ENCODE measurements at regions not wholly inside any gene's neighbourhood (a gene's known extent, or its start where the extent isn't known, plus 50 kb on each side); places are given as distances from the start of the nearest gene placed in this dataset.

DNA sequence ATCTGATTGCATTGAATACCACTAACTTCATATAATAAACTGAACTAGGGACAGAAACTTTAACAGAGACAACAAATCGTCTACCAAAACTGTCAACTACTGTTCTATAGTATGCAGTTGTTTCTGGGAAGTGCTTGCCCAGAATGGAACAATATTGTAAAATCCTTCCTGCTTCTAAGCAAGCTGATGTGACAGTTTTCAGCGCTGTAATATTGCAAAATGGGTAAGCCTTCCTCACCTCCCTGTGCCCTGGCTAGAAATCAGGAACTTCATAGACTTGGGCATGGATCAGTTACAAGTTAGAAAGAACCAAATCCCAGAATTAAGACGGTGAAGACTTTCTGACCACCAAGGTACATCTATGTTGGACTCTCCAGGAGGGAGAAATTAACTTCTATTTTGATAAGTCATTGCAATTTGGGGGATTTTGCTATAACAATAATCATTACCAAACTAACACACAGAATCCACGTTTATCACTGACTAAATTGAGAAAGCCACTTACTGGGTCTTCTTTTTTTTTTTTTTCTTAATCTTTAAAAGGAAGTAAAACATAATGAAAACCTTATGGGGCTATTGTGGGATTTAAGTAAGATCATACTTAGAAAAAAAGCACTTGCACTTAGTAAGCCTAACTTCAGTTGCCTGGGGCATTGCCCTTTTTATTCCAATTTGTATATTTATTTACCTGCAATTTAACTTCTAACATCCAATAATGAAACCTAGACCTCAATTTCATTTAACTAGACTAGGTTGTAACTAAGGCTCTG, 261.5 kb downstream of the TRIB2 start:
- Histone ChIP-seq H3K4me1 (ENCODE audit: low read length) (no peaks in the 10 kb centered on the region), H3K4me2 (ENCODE audit: low read depth, low read length) (no peak overlapping the region), H3K79me2 (ENCODE audit: low read length) (no peaks in the 10 kb centered on the region), H3K27me3 (replicated peaks; ENCODE audit: insufficient read depth, low read length) (no peaks in the 10 kb centered on the region), H4K20me1 (ENCODE audit: insufficient read depth, low read length) (no peaks in the 10 kb centered on the region), H3K9ac (ENCODE audit: low read length) (no peak overlapping the region), H3F3A (ENCODE audit: insufficient read depth, low read length) (no peaks in the 10 kb centered on the region), H3K9me2 (replicated peaks; ENCODE audit: insufficient read depth, low read length) (no peaks in the 10 kb centered on the region), H3K4me3 (ENCODE audit: low read length) (no peak overlapping the region), H2AFZ (ENCODE audit: low read length) (no peak overlapping the region), H3K9me3 (replicated peaks; ENCODE audit: insufficient read depth, low read length) (no peaks in the 10 kb centered on the region), H3K36me3 (replicated peaks; ENCODE audit: insufficient read depth, low read length) (no peaks in the 10 kb centered on the region), H3K27ac (ENCODE audit: low read length) (no peak overlapping the region)
- no peak for DNase-seq
- no peak for TF ChIP-seq EZH2phosphoT487 (IDR thresholded peaks at IDR 0.05; ENCODE audit: low read length)
- TF ChIP-seq, protein P1, sequence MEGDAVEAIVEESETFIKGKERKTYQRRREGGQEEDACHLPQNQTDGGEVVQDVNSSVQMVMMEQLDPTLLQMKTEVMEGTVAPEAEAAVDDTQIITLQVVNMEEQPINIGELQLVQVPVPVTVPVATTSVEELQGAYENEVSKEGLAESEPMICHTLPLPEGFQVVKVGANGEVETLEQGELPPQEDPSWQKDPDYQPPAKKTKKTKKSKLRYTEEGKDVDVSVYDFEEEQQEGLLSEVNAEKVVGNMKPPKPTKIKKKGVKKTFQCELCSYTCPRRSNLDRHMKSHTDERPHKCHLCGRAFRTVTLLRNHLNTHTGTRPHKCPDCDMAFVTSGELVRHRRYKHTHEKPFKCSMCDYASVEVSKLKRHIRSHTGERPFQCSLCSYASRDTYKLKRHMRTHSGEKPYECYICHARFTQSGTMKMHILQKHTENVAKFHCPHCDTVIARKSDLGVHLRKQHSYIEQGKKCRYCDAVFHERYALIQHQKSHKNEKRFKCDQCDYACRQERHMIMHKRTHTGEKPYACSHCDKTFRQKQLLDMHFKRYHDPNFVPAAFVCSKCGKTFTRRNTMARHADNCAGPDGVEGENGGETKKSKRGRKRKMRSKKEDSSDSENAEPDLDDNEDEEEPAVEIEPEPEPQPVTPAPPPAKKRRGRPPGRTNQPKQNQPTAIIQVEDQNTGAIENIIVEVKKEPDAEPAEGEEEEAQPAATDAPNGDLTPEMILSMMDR (IDR thresholded peaks at IDR 0.05; ENCODE audit: low read length), result no peak
- TF ChIP-seq EZH2 (optimal IDR thresholded peaks at IDR 0.05; ENCODE audit: low read depth, low read length), result no peak

- H3K79me2 ChIP-seq (ENCODE audit: low read length), result no peaks in the 10 kb centered on the region
- H3K9ac ChIP-seq (ENCODE audit: low read length), result no peak overlapping the region
- TF ChIP-seq EZH2phosphoT487 (IDR thresholded peaks at IDR 0.05; ENCODE audit: low read length) (no peak), EZH2 (optimal IDR thresholded peaks at IDR 0.05; ENCODE audit: low read depth, low read length) (no peak)
- TF ChIP-seq, protein P1 (IDR thresholded peaks at IDR 0.05; ENCODE audit: low read length), result no peak
- H4K20me1 ChIP-seq (ENCODE audit: insufficient read depth, low read length), result no peaks in the 10 kb centered on the region
- no peak overlapping the region for H3K4me2 ChIP-seq (ENCODE audit: low read depth, low read length)
- no peaks in the 10 kb centered on the region for H3K4me1 ChIP-seq (ENCODE audit: low read length)
- no peaks in the 10 kb centered on the region for H3K9me2 ChIP-seq (replicated peaks; ENCODE audit: insufficient read depth, low read length)
- H3K4me3 ChIP-seq (ENCODE audit: low read length), result no peak overlapping the region
- H3K9me3 ChIP-seq (replicated peaks; ENCODE audit: insufficient read depth, low read length), result no peaks in the 10 kb centered on the region
- no peak for DNase-seq
- no peak overlapping the region for H3K27ac ChIP-seq (ENCODE audit: low read length)
- H3K36me3 ChIP-seq (replicated peaks; ENCODE audit: insufficient read depth, low read length), result no peaks in the 10 kb centered on the region
- H3K27me3 ChIP-seq (replicated peaks; ENCODE audit: insufficient read depth, low read length), result no peaks in the 10 kb centered on the region
- no peak overlapping the region for H2AFZ ChIP-seq (ENCODE audit: low read length)
- no peaks in the 10 kb centered on the region for H3F3A ChIP-seq (ENCODE audit: insufficient read depth, low read length)
Measured at GRCh38 chr2:12979066-12979465, 262.3 kb downstream of the TRIB2 start.

GRCh38 chr2:12980817-12981216, 264.1 kb downstream of the TRIB2 start:
- no peak overlapping the region for H3K9ac ChIP-seq (ENCODE audit: low read length)
- no peaks in the 10 kb centered on the region for H4K20me1 ChIP-seq (ENCODE audit: insufficient read depth, low read length)
- H3K4me2 ChIP-seq (ENCODE audit: low read depth, low read length), result no peak overlapping the region
- H2AFZ ChIP-seq (ENCODE audit: low read length), result no peak overlapping the region
- H3K9me3 ChIP-seq (replicated peaks; ENCODE audit: insufficient read depth, low read length), result no peaks in the 10 kb centered on the region
- no peaks in the 10 kb centered on the region for H3K36me3 ChIP-seq (replicated peaks; ENCODE audit: insufficient read depth, low read length)
- H3K79me2 ChIP-seq (ENCODE audit: low read length), result no peaks in the 10 kb centered on the region
- no peaks in the 10 kb centered on the region for H3K4me1 ChIP-seq (ENCODE audit: low read length)
- TF ChIP-seq, protein P1 (IDR thresholded peaks at IDR 0.05; ENCODE audit: low read length), result no peak
- TF ChIP-seq EZH2 (optimal IDR thresholded peaks at IDR 0.05; ENCODE audit: low read depth, low read length) (no peak), EZH2phosphoT487 (IDR thresholded peaks at IDR 0.05; ENCODE audit: low read length) (no peak)
- no peak overlapping the region for H3K27ac ChIP-seq (ENCODE audit: low read length)
- DNase-seq, result no peak
- no peaks in the 10 kb centered on the region for H3F3A ChIP-seq (ENCODE audit: insufficient read depth, low read length)
- H3K4me3 ChIP-seq (ENCODE audit: low read length), result no peak overlapping the region
- H3K9me2 ChIP-seq (replicated peaks; ENCODE audit: insufficient read depth, low read length), result no peaks in the 10 kb centered on the region
- H3K27me3 ChIP-seq (replicated peaks; ENCODE audit: insufficient read depth, low read length), result no peaks in the 10 kb centered on the region
